ENCODE measurements at regions not wholly inside any gene's neighbourhood (a gene's known extent, or its start where the extent isn't known, plus 50 kb on each side); places are given as distances from the start of the nearest gene placed in this dataset.

DNA sequence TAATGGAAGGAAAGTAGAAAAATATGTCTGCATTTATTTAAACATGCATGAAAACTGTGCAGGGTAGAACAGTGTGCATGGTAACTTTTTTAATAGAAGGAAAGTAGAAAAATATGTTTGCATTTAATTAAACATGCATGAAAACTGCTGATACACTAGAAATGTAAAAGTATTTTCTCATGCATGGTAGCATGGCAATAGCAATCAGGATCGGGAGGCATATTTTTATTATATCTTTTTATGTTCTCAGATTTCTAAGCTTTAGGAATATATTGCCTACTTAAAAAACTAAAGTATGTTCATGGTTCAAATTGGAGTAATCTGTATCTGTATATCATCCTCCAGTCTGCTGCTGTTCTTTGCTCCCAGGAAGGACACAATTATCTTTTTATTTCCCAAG lies 1468.9 kb upstream of the GBE1 start:
- no peak for TF ChIP-seq POLR2A (IDR thresholded peaks at IDR 0.05; ENCODE audit: low read depth, low read length)
- no peak for TF ChIP-seq POLR2AphosphoS5 (IDR thresholded peaks at IDR 0.05; ENCODE audit: low read depth, low read length)

Data from GM12891 (cell line).